WERI-Rb-1 (cell line): ENCODE measurements at regions not wholly inside any gene's neighbourhood (a gene's known extent, or its start where the extent isn't known, plus 50 kb on each side); places are given as distances from the start of the nearest gene placed in this dataset.

Source experiments
- DNase-seq: peaks from one replicate; pipeline ENCODE4 v3.0.0-alpha.2; 2020
- H3K27ac ChIP-seq: fragments of 250-450 bp; sonication (Bioruptor Pico); 2 replicates; pipeline ENCODE4 v1.5.1; 2020; ENCODE audit warnings: mild to moderate bottlenecking, moderate library complexity
- H3K27me3 ChIP-seq: fragments of 250-450 bp; sonication (Bioruptor Pico); 2 replicates; pipeline ENCODE4 v1.5.1; 2021; ENCODE audit warnings: mild to moderate bottlenecking, low read depth, moderate library complexity; ENCODE audit not compliant: insufficient read depth, severe bottlenecking
- H3K36me3 ChIP-seq: fragments of 250-450 bp; sonication (Bioruptor Pico); 2 replicates; pipeline ENCODE4 v1.5.1; 2020; ENCODE audit warnings: mild to moderate bottlenecking, moderate library complexity
- H3K4me3 ChIP-seq: 2 replicates; pipeline ENCODE4 v1.5.1; 2011; ENCODE audit warnings: low read depth, mild to moderate bottlenecking, control low read depth, low read length
- H3K9me3 ChIP-seq: fragments of 250-450 bp; sonication (Bioruptor Pico); 2 replicates; pipeline ENCODE4 v1.5.1; 2021; ENCODE audit warnings: mild to moderate bottlenecking, moderate library complexity; ENCODE audit not compliant: severe bottlenecking
- CTCF ChIP-seq: IDR thresholded peaks from 2 replicates; pipeline ENCODE4 v1.5.1; 2011; ENCODE audit warnings: low read depth, mild to moderate bottlenecking, control low read depth, inconsistent platforms, low read length

GRCh38 chr3:99505200-99505599 lies 133.2 kb upstream of the COL8A1 start:
- TF ChIP-seq CTCF: no peak

GRCh38 chr3:99504258-99504657 lies 134.1 kb upstream of the COL8A1 start:
- Histone ChIP-seq H3K27me3 (no peaks in the 10 kb centered on the region), H3K27ac (no peak overlapping the region), H3K4me3 (no peak overlapping the region), H3K9me3 (no peaks in the 10 kb centered on the region), H3K36me3 (no peaks in the 10 kb centered on the region)
- DNase-seq: no peak
- no peak for TF ChIP-seq CTCF

More at GRCh38 chr3:99505200-99505599, 133.2 kb upstream of the COL8A1 start:
- Histone ChIP-seq H3K36me3 (no peaks in the 10 kb centered on the region), H3K27me3 (no peaks in the 10 kb centered on the region), H3K27ac (no peak overlapping the region), H3K9me3 (no peaks in the 10 kb centered on the region), H3K4me3 (no peak overlapping the region)
- no peak for DNase-seq

GRCh38 chr3:99503350-99503749 lies 135.0 kb upstream of the COL8A1 start:
- H3K27me3 ChIP-seq: no peaks in the 10 kb centered on the region
- H3K4me3 ChIP-seq: no peak overlapping the region
- DNase-seq: no peak
- H3K9me3 ChIP-seq: no peaks in the 10 kb centered on the region
- H3K36me3 ChIP-seq: no peaks in the 10 kb centered on the region
- no peak for TF ChIP-seq CTCF
- no peak overlapping the region for H3K27ac ChIP-seq

- no peak for DNase-seq
- TF ChIP-seq CTCF: no peak
- no peaks in the 10 kb centered on the region for H3K36me3 ChIP-seq
- H3K4me3 ChIP-seq: no peak overlapping the region
- H3K9me3 ChIP-seq: no peaks in the 10 kb centered on the region
- no peak overlapping the region for H3K27ac ChIP-seq
- H3K27me3 ChIP-seq: no peaks in the 10 kb centered on the region
Measured at GRCh38 chr3:99502871-99503270, 135.5 kb upstream of the COL8A1 start.

DNA sequence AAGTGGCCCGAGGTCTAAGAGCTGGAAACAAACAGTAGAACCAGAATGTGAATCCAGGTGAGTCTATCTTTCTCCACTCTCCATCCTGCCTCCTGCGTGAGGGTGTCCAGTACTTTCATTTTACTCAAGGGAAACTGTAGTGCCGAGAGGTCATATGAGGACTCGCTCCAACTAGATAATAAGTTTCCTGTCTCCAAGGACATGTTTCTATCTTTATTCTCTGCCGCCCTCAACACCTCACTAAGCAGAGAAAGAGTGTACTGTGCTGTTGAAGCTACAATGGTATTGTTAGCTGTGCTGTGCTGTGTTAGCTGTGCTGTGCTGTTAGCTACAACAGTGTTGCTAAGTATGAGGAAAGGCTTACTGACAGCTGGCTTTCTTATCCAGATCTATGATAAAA lies 137.9 kb upstream of the COL8A1 start:
- no peaks in the 10 kb centered on the region for H3K36me3 ChIP-seq
- no peaks in the 10 kb centered on the region for H3K27me3 ChIP-seq
- DNase-seq: no peak
- H3K27ac ChIP-seq: no peak overlapping the region
- H3K4me3 ChIP-seq: no peak overlapping the region
- H3K9me3 ChIP-seq: no peaks in the 10 kb centered on the region
- no peak for TF ChIP-seq CTCF
